AG04449 (cell line): ENCODE measurements at regions not wholly inside any gene's neighbourhood (a gene's known extent, or its start where the extent isn't known, plus 50 kb on each side); places are given as distances from the start of the nearest gene placed in this dataset.
"Not testable (repeated sequence)": the region's sequence is repeated elsewhere in the genome, so short reads cannot be mapped to it uniquely, and the experiment has no call there.

Experiments
- CTCF ChIA-PET: fragments of 350-600 bp; formaldehyde crosslinking; extraction: SDS; loops from one replicate; lab custom pipeline; 2021; ENCODE audit warnings: antibody characterized with exemption; lab: Yijun Ruan, JAX
- POLR2A ChIA-PET: fragments of 400-600, 350-600 bp; formaldehyde crosslinking; extraction: SDS; loops from one replicate; lab custom pipeline; 2020; ENCODE audit warnings: antibody characterized with exemption, inconsistent platforms; lab: Yijun Ruan, JAX
- DNase-seq: peaks from one replicate; pipeline ENCODE4 v3.0.0-alpha.2; 2010; ENCODE audit warnings: low read depth, low spot score
- H3K4me3 ChIP-seq: 2 replicates; pipeline ENCODE4 v1.5.1; 2011; ENCODE audit warnings: low read depth, mild to moderate bottlenecking, control low read depth, low read length
- TF ChIP-seq, protein P1 (sequence below): IDR thresholded peaks from one replicate; pipeline ENCODE4 v1.5.1; 2011; ENCODE audit warnings: mild to moderate bottlenecking, moderate library complexity, low read length, control low read depth, inconsistent platforms; ENCODE audit not compliant: insufficient read depth; ENCODE audit errors: missing control alignments

DNA sequence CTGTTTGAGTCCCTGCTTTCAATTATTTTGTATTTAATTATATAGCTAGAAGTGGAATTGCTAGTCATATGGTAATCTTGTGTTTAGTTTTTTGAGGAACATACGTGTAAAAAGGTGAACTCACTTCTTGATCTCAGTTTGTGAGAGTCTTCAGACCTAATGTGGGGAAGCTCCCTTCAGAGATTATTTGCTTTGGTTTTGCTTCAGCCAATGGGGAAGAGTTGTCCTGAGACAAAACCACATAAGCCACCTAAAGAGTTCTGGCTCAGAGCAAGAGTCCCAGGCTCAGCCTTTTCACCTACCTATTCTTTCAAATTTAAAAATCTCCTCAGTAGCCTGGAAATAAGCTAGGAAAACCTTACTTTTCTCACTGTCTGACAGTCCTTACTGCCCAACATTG lies 138.4 kb downstream of the UCK2 start:
- DNase-seq = no peak
- POLR2A ChIA-PET = no interaction called here
- no peak overlapping the region for H3K4me3 ChIP-seq
- CTCF ChIA-PET = no interaction called here
- TF ChIP-seq, protein P1, sequence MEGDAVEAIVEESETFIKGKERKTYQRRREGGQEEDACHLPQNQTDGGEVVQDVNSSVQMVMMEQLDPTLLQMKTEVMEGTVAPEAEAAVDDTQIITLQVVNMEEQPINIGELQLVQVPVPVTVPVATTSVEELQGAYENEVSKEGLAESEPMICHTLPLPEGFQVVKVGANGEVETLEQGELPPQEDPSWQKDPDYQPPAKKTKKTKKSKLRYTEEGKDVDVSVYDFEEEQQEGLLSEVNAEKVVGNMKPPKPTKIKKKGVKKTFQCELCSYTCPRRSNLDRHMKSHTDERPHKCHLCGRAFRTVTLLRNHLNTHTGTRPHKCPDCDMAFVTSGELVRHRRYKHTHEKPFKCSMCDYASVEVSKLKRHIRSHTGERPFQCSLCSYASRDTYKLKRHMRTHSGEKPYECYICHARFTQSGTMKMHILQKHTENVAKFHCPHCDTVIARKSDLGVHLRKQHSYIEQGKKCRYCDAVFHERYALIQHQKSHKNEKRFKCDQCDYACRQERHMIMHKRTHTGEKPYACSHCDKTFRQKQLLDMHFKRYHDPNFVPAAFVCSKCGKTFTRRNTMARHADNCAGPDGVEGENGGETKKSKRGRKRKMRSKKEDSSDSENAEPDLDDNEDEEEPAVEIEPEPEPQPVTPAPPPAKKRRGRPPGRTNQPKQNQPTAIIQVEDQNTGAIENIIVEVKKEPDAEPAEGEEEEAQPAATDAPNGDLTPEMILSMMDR = no peak

DNA sequence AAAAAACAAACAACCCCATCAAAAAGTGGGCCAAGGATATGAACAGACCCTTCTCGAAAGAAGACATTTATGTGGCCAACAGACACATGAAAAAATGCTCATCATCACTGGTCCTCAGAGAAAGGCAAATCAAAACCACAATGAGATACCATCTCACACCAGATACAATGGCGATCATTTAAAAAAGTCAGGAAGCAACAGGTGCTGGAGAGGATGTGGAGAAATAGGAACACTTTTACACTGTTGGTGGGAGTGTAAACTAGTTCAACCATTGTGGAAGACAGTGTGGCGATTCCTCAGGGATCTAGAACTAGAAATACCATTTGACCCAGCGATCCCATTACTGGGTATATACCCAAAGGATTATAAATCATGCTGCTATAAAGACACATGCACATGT lies 142.0 kb downstream of the UCK2 start:
- POLR2A ChIA-PET, H3K4me3 ChIP-seq, DNase-seq, CTCF ChIA-PET: not testable (repeated sequence)

DNA sequence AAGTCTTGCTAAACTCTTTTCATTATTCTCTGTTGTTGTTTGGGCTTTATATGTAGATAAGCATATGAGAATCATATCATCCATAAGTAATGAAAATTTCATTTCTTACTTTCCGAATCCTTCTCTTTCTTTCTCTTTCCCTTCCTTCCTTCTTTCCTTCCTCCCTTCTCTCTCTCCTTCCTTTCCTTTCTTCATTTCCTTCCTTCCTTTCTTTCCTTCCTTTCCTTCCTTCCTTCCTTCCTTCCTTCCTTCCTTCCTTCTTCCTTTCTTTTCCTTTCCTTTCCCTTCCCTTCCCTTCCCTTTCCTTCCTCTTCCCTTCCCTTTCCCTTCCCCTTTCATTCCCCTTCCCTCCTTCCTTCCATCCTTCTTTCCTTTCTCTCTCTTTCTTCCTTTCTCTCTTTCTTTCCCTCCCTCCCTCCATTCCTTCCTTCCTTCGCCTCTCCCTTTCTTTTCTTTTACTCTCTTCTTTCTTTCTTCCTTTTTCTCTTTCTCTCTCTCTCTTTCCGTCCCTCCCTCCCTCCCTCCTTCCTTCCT lies 147.3 kb downstream of the UCK2 start:
- CTCF ChIA-PET = no interaction called here
- POLR2A ChIA-PET = no interaction called here
- TF ChIP-seq, protein P1 = no peak
- H3K4me3 ChIP-seq = no peak overlapping the region
- DNase-seq = no peak

DNA sequence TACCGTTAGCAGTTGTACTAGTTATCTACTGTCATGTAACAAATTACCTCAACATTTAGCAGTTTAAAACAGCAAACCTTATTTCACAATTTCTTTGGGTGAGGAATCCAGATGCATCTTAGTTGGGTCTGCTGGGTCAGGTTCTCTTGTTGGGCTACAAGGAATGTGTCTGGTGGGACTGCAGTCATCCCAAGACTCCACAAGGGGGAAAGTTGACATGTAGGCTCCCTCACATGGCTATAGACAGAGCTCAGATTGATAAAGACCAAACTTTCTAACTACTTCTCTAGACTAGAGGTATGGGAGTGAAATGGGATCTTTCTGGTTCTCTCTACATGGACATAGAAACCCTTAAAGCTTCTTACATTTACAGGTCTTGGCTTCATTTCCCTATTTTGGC lies 160.9 kb downstream of the UCK2 start:
- DNase-seq = no peak
- CTCF ChIA-PET = interaction anchor here (1.0 kb wide), 1 partner anchor 60 kb away, joined by 3 read pairs; no protein-coding TSS in a partner anchor
- no peak overlapping the region for H3K4me3 ChIP-seq
- POLR2A ChIA-PET = no interaction called here
- TF ChIP-seq, protein P1 = no peak

DNA sequence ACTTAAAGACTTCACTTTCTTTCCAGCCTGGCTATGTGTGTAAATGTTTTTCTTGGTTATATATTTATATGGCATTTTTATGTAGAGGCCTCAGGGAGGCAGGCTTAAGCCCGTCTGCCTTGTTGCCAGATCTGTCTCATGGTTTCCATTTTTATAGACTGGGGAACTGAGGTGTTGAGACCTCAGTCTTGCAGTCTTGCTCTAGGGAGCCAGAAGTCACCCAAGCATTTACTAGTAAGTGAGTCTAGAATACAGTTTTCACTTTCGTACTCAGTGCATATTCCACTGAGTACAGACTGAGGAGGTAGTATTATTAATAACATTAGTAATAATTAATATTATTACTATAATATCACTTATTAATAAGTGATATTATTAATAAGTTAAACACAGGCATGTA lies 161.4 kb downstream of the UCK2 start:
- ChIA-PET CTCF (no interaction called here), POLR2A (no interaction called here)
- TF ChIP-seq, protein P1 = no peak
- DNase-seq = no peak
- no peak overlapping the region for H3K4me3 ChIP-seq

DNA sequence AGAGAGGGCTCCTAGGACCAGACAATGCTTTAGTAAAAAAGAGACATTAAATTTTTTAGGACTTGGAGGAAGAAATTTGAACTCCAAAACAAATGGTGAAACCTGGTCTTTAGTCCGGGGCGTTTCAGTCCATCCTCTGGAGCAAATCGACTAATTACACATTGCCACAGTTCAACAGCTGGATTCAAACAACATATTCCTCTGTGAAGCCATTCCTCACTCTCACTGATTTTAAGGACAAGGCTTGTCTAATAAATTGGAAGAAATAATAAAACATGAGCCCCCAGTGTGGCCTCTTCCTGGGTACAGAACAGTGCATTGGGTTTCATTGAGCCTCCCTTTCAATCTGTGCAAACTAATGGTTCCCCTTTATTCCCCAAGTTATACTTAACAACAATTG lies 165.1 kb downstream of the UCK2 start:
- CTCF ChIA-PET = no interaction called here
- H3K4me3 ChIP-seq = no peak overlapping the region
- DNase-seq = no peak
- POLR2A ChIA-PET = no interaction called here
- TF ChIP-seq, protein P1 = no peak

DNA sequence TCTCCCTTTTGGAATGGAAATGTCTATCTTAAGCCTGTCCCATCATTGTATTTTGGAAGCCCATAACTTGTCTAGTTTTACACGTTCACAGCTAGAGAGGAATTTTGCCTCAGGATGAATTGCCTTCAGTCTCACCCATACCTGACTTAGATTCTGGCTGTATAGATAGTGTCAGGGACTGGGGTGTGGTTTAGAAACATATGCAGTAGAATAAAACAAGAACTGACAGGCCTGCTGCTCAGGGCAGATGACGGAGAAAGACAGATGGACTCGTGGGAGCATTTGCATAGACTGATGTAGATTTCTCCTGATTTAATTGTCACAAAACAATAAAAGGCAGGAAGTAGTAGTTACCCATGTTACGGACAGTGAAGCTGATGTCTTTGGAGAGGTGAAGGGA lies 166.7 kb downstream of the UCK2 start:
- ChIA-PET POLR2A (no interaction called here), CTCF (no interaction called here)
- no peak overlapping the region for H3K4me3 ChIP-seq
- no peak for DNase-seq
- TF ChIP-seq, protein P1 = no peak
